Tibial nerve (tissue), 4 donors: ENCODE measurements at regions not wholly inside any gene's neighbourhood (a gene's known extent, or its start where the extent isn't known, plus 50 kb on each side); places are given as distances from the start of the nearest gene placed in this dataset.
A peak's percentile ranks its signal among the peaks of the same experiment; 100 is the strongest.

ENCODE experiments used
- DNase-seq, 2 donors: peaks; one replicate each; pipeline ENCODE4 v3.0.0-alpha.2; 2019; ENCODE audit warnings: low spot score in 2 of 2
- H3K27ac ChIP-seq, 4 donors: fragments of 200-600 bp; sonication (generic) in 3 of 4; one replicate each; pipeline ENCODE4 v1.5.1; 2017 to 2019; ENCODE audit warnings: mild to moderate bottlenecking in 1 of 4
- H3K27me3 ChIP-seq, 2 donors: fragments of 200-600 bp; sonication (generic) in 1 of 2; one replicate each; pipeline versions ENCODE4 v1.5.1 to v1.6.0; 2017 to 2019
- H3K36me3 ChIP-seq, 3 donors: fragments of 200-600 bp; sonication (generic); one replicate each; pipeline ENCODE4 v1.5.1; 2018 to 2019
- H3K4me1 ChIP-seq, 4 donors: fragments of 200-600 bp; sonication (generic) in 3 of 4; one replicate each; pipeline ENCODE4 v1.5.1; 2017 to 2019
- H3K4me3 ChIP-seq, 4 donors: fragments of 200-600 bp; sonication (generic) in 3 of 4; one replicate each; pipeline ENCODE4 v1.5.1; 2017 to 2019; ENCODE audit warnings: mild to moderate bottlenecking in 1 of 4, moderate library complexity in 1 of 4
- H3K9me3 ChIP-seq, 4 donors: fragments of 200-600 bp; sonication (generic) in 3 of 4; one replicate each; pipeline ENCODE4 v1.5.1; 2017 to 2019
- CTCF ChIP-seq, 5 experiments: fragments of 200-600 bp in 3 of 5; fragments of 450-650 bp in 2 of 5; sonication (generic) in 3 of 5; IDR thresholded peaks; one replicate each; pipeline ENCODE4 v1.5.1; 2016 to 2019; ENCODE audit warnings: antibody characterized with exemption in 5 of 5, mild to moderate bottlenecking in 3 of 5, moderate library complexity in 2 of 5
- EP300 ChIP-seq, 2 donors: sonication (generic); formaldehyde crosslinking; IDR thresholded peaks; one replicate each; pipeline ENCODE4 v1.6.1; 2017; ENCODE audit warnings: antibody characterized with exemption in 2 of 2, mild to moderate bottlenecking in 1 of 2
- POLR2A ChIP-seq, 2 donors: fragments of 450-650 bp; IDR thresholded peaks; one replicate each; pipeline ENCODE4 v1.6.1; 2017; ENCODE audit warnings: antibody characterized with exemption in 2 of 2, mild to moderate bottlenecking in 2 of 2, moderate library complexity in 2 of 2
- WGBS, 2 donors: methylation state at CpG; one replicate each; pipeline ENCODE4 v1.1.5; 2018; 5-methylcytosine and 5-hydroxymethylcytosine counted together

DNA sequence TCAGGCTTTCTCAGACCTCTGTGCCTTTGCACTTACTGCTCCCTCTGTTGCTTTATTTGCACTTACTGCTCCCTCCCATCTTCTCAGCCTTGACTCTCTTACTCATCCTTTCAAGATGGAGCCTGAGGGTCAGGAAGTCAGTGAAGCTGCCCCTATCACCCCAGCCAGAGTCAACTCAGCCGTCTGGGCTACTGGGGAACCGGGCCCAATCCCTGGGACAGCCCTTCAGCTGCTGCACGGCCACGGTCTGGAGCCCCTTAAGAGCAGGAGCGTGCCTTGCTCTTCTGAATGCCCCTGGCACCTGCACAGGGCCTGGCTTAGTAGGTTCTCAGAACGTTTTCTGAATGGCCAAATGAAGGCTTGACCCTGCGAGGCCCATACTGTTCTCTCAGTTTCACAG, 244.4 kb downstream of the FOXD2 start:
- no peaks in the 10 kb centered on the region for H3K27me3 ChIP-seq
- no peak for TF ChIP-seq CTCF (IDR thresholded peaks at IDR 0.05)
- no peak for TF ChIP-seq EP300 (IDR thresholded peaks at IDR 0.05)
- TF ChIP-seq POLR2A (IDR thresholded peaks at IDR 0.05), result no peak
- H3K27ac ChIP-seq, result no peak overlapping the region
- no peaks in the 10 kb centered on the region for H3K36me3 ChIP-seq
- WGBS, 2 donors, result 62 to 75% methylated on average over 4 to 7 of the region's 7 CpGs
- peaks cover 0 to 34% (median 0%) of the 10 kb centered on the region in 4 donors for H3K4me1 ChIP-seq
- no peak overlapping the region for H3K4me3 ChIP-seq
- DNase-seq, result no peak
- no peaks in the 10 kb centered on the region for H3K9me3 ChIP-seq

GRCh38 chr1:47682786-47683350, 245.0 kb downstream of the FOXD2 start:
- H3K4me1 ChIP-seq, result peaks cover 0 to 41% (median 0%) of the 10 kb centered on the region in 4 donors
- TF ChIP-seq CTCF (IDR thresholded peaks at IDR 0.05), result no peak
- no peaks in the 10 kb centered on the region for H3K36me3 ChIP-seq
- no peaks in the 10 kb centered on the region for H3K9me3 ChIP-seq
- 88 to 92% methylated on average over 6 of the region's 6 CpGs for WGBS, 2 donors
- H3K27me3 ChIP-seq, result no peaks in the 10 kb centered on the region
- no peak overlapping the region for H3K4me3 ChIP-seq
- DNase-seq, result no peak
- no peak overlapping the region for H3K27ac ChIP-seq

- no peak for TF ChIP-seq POLR2A (IDR thresholded peaks at IDR 0.05)
- no peak for TF ChIP-seq EP300 (IDR thresholded peaks at IDR 0.05)
- no peak for TF ChIP-seq CTCF (IDR thresholded peaks at IDR 0.05)
Observed at GRCh38 chr1:47683401-47683800, 245.6 kb downstream of the FOXD2 start.

DNA sequence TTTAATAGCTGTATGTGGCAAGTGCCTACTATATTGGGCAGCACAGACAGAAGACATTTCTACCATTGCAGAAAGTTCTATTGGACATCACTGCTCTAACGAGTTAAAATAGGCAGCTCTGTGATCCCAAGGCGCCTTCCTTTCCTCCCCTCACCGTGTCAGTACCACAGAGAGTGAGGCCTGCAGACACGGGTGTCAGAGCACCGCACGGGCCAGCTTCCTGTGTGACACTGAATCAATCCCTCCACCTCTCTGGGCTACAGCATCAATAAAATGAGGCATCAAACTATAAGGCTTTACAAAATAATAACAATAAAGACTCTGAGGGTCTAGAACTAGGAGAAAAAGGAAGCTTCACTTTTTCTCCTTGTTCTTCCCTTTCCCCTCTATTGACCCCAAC, 246.7 kb downstream of the FOXD2 start:
- peak overlapping the region in 1 of 4 donors; percentile 22 for H3K27ac ChIP-seq
- peaks cover 0 to 4% of the 10 kb centered on the region in 2 donors for H3K27me3 ChIP-seq
- WGBS, 2 donors, result 62 to 63% methylated on average over 6 of the region's 6 CpGs
- no peaks in the 10 kb centered on the region for H3K9me3 ChIP-seq
- DNase-seq, result no peak
- TF ChIP-seq EP300 (IDR thresholded peaks at IDR 0.05), result no peak
- H3K36me3 ChIP-seq, result no peaks in the 10 kb centered on the region
- no peak overlapping the region for H3K4me3 ChIP-seq
- peaks cover 0 to 43% (median 0%) of the 10 kb centered on the region in 4 donors for H3K4me1 ChIP-seq

More at GRCh38 chr1:47683401-47683800, 245.6 kb downstream of the FOXD2 start:
- Histone ChIP-seq H3K27me3 (no peaks in the 10 kb centered on the region), H3K4me3 (no peak overlapping the region), H3K9me3 (no peaks in the 10 kb centered on the region), H3K27ac (no peak overlapping the region), H3K4me1 (peaks cover 0 to 45% (median 0%) of the 10 kb centered on the region in 4 donors), H3K36me3 (no peaks in the 10 kb centered on the region)
- no peak for DNase-seq
- 77 to 82% methylated on average over 3 of the region's 3 CpGs for WGBS, 2 donors

DNA sequence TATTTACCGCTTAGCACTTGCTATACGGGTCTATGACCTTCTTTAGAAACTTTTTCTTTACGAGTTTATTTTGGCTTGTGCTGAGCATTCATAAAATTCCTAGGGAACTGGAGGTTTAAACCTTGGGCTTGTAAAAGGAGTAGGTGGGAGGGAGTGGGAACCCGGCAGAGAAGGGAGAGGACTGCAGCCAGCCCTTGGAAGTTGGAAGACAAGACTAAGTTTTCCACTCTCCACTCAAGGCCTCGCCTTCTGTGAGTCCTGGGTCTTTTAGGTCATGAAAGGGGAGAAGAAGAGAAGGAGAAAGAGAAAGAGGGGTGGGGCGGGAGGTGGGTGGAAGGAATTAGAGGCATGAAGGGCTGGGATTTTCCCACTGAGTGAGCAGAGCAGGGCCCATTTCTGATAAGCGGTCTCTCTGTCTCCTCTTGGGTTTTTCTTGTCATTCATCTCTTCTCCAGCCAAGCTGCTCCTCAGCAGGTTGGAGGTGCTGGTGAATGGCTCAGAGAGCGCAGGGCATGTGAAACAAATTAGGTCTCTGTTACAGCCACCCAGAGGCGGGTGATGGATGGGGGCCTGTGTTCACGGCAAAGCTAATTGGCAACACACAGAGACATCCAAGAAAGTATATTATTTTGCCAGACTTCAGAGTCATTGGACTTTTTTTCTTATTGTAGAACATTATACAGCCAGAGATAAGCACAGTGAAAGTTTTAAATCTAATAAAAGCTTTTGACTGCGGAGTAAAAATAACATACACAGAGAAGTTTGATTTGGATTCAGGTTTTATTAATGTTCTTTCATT, 247.3 kb downstream of the FOXD2 start:
- Histone ChIP-seq H3K27ac (peak overlapping the region in 2 of 4 donors; percentile 22 to 65), H3K4me3 (no peak overlapping the region), H3K27me3 (peaks cover 0 to 4% of the 10 kb centered on the region in 2 donors), H3K9me3 (no peaks in the 10 kb centered on the region), H3K36me3 (no peaks in the 10 kb centered on the region), H3K4me1 (peaks cover 0 to 38% (median 0%) of the 10 kb centered on the region in 4 donors)
- no peak for DNase-seq
- WGBS, 2 donors, result 44% methylated on average over 11 of the region's 11 CpGs
- TF ChIP-seq CTCF (IDR thresholded peaks at IDR 0.05) (no peak), POLR2A (IDR thresholded peaks at IDR 0.05) (no peak)
